Ishikawa (cell line): ENCODE measurements at regions not wholly inside any gene's neighbourhood (a gene's known extent, or its start where the extent isn't known, plus 50 kb on each side); places are given as distances from the start of the nearest gene placed in this dataset.

Source experiments
- CEBPB ChIP-seq: IDR thresholded peaks from 2 replicates; pipeline ENCODE4 v1.6.1; 2012
- CREB1 ChIP-seq: IDR thresholded peaks from 2 replicates; pipeline ENCODE4 v1.6.1; 2012; ENCODE audit warnings: low read depth
- EGR1 ChIP-seq: IDR thresholded peaks from 2 replicates; pipeline ENCODE4 v1.6.1; 2012
- EP300 ChIP-seq: IDR thresholded peaks from 2 replicates; pipeline ENCODE4 v1.6.1; 2012; ENCODE audit warnings: borderline replicate concordance
- FOXM1 ChIP-seq: IDR thresholded peaks from 2 replicates; pipeline ENCODE4 v1.6.1; 2012; ENCODE audit warnings: low read depth, borderline replicate concordance
- NFIC ChIP-seq: IDR thresholded peaks from 2 replicates; pipeline ENCODE4 v1.6.1; 2012
- RAD21 ChIP-seq: IDR thresholded peaks from 2 replicates; pipeline ENCODE4 v1.6.1; 2012; ENCODE audit warnings: low read depth
- TAF1 ChIP-seq: IDR thresholded peaks from 2 replicates; pipeline ENCODE4 v1.6.1; 2012; ENCODE audit warnings: low read depth, mild to moderate bottlenecking
- TCF12 ChIP-seq: IDR thresholded peaks from 2 replicates; pipeline ENCODE4 v1.6.1; 2012; ENCODE audit warnings: low read depth
- TEAD4 ChIP-seq: IDR thresholded peaks from 2 replicates; pipeline ENCODE4 v1.6.1; 2012
- USF1 ChIP-seq: IDR thresholded peaks from 2 replicates; pipeline ENCODE4 v1.6.1; 2012
- YY1 ChIP-seq: IDR thresholded peaks from 2 replicates; pipeline ENCODE4 v1.6.1; 2012; ENCODE audit warnings: low read depth
- ZBTB7A ChIP-seq: IDR thresholded peaks from 2 replicates; pipeline ENCODE4 v1.6.1; 2012; ENCODE audit warnings: low read depth
- TF ChIP-seq, protein P1 (sequence below): IDR thresholded peaks from 2 replicates; pipeline ENCODE4 v1.6.1; 2012
- TF ChIP-seq, protein P2 (sequence below): IDR thresholded peaks from 2 replicates; pipeline ENCODE4 v1.6.1; 2012; ENCODE audit warnings: low read depth, mild to moderate bottlenecking

- TF ChIP-seq EGR1 (no peak), TEAD4 (no peak), CREB1 (no peak), EP300 (no peak), NFIC (no peak), FOXM1 (no peak), TAF1 (no peak), TCF12 (no peak), ZBTB7A (no peak), CEBPB (no peak), YY1 (no peak), RAD21 (no peak), USF1 (no peak)
- TF ChIP-seq, protein P1, sequence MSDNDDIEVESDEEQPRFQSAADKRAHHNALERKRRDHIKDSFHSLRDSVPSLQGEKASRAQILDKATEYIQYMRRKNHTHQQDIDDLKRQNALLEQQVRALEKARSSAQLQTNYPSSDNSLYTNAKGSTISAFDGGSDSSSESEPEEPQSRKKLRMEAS, result no peak
- TF ChIP-seq, protein P2, sequence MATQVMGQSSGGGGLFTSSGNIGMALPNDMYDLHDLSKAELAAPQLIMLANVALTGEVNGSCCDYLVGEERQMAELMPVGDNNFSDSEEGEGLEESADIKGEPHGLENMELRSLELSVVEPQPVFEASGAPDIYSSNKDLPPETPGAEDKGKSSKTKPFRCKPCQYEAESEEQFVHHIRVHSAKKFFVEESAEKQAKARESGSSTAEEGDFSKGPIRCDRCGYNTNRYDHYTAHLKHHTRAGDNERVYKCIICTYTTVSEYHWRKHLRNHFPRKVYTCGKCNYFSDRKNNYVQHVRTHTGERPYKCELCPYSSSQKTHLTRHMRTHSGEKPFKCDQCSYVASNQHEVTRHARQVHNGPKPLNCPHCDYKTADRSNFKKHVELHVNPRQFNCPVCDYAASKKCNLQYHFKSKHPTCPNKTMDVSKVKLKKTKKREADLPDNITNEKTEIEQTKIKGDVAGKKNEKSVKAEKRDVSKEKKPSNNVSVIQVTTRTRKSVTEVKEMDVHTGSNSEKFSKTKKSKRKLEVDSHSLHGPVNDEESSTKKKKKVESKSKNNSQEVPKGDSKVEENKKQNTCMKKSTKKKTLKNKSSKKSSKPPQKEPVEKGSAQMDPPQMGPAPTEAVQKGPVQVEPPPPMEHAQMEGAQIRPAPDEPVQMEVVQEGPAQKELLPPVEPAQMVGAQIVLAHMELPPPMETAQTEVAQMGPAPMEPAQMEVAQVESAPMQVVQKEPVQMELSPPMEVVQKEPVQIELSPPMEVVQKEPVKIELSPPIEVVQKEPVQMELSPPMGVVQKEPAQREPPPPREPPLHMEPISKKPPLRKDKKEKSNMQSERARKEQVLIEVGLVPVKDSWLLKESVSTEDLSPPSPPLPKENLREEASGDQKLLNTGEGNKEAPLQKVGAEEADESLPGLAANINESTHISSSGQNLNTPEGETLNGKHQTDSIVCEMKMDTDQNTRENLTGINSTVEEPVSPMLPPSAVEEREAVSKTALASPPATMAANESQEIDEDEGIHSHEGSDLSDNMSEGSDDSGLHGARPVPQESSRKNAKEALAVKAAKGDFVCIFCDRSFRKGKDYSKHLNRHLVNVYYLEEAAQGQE, result no peak
These were observed 207.5 kb upstream of the HS3ST5 start for GRCh38 chr6:114550316-114550715.

- no peak for TF ChIP-seq EP300
- no peak for TF ChIP-seq TCF12
- no peak for TF ChIP-seq EGR1
- no peak for TF ChIP-seq CREB1
- TF ChIP-seq CEBPB, result no peak
- TF ChIP-seq, protein P1, result no peak
- TF ChIP-seq TAF1, result no peak
- TF ChIP-seq USF1, result no peak
- TF ChIP-seq FOXM1, result no peak
- no peak for TF ChIP-seq NFIC
- TF ChIP-seq RAD21, result no peak
These were observed 200.9 kb upstream of the HS3ST5 start for GRCh38 chr6:114543696-114544095.

- no peak for TF ChIP-seq TEAD4
- TF ChIP-seq FOXM1, result no peak
These were observed 199.0 kb upstream of the HS3ST5 start for GRCh38 chr6:114541794-114542193.

DNA sequence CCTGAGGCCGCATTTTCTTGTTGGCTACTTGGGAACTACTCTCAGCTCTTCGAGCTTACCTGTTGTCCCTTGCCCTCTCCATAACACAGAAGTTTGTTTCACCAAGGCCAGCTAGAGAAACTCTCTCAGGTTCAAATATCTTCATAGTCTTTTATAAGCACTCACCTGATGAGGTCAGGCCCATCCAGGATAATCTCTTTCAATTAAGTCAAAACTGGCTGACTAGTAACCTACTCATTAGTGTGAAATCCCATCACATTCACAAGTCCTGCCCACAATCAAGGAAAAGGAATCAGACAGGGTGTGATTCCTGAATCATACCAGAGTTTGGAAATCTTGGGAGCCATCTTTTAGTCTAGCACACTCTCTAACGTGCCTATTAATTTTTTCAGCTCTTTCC is 195.2 kb upstream of the HS3ST5 start:
- TF ChIP-seq, protein P2, result no peak
- TF ChIP-seq CEBPB (no peak), CREB1 (no peak), FOXM1 (no peak), TCF12 (no peak), EP300 (no peak), TEAD4 (no peak), TAF1 (no peak), YY1 (no peak), RAD21 (no peak)

DNA sequence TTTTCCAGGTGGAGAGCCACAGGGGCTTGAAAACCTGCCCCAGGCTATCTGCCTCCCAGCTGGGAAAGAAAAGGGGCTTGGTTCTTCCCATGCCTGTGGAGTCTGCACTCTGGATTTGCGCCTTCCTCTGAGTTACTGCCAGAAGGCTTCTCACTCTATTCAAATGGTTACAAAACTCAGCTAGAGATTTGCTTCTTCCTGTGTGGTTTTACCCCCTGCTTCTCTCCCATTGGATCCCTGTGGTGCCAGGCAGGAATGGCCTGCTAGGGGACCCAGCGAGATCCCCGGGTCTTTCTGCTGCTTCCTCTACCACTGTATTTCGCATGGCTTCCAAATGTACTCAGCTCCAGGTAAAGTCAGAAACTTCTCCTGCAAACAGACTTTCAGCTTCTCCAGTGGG is 192.0 kb upstream of the HS3ST5 start:
- TF ChIP-seq FOXM1 (no peak), CEBPB (no peak)

GRCh38 chr6:114524081-114524480 is 181.3 kb upstream of the HS3ST5 start:
- TF ChIP-seq CEBPB (no peak), YY1 (no peak), EGR1 (no peak), ZBTB7A (no peak)
- TF ChIP-seq, protein P1, result no peak

DNA sequence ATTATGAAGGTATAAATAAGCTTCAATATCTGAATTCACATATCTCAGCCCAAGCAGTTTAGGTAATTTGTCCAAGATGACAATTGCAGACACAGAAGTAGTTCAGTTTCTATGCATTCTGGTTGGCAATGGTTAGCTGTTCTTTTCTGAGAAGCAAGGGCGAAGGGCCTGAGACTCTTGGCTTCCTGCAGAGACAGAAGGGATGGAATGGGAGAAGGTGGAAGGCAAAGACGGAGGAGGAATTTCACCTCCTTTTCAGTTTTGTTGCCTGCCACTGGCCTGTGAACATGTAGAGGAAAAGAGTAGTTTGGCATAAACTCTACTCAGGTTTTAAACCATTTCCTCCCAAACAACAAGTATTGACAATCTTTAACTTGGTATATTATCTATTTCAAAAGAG is 180.7 kb upstream of the HS3ST5 start:
- TF ChIP-seq ZBTB7A, result no peak
- TF ChIP-seq YY1, result no peak
- no peak for TF ChIP-seq TEAD4
- TF ChIP-seq CEBPB, result no peak
- no peak for TF ChIP-seq EP300
- no peak for TF ChIP-seq RAD21
- no peak for TF ChIP-seq TCF12
- TF ChIP-seq TAF1, result no peak
- TF ChIP-seq EGR1, result no peak
- TF ChIP-seq NFIC, result no peak
- TF ChIP-seq, protein P1, result no peak
- no peak for TF ChIP-seq FOXM1
